ENCODE measurements at regions not wholly inside any gene's neighbourhood (a gene's known extent, or its start where the extent isn't known, plus 50 kb on each side); places are given as distances from the start of the nearest gene placed in this dataset.
A peak's percentile ranks its signal among the peaks of the same experiment; 100 is the strongest.

DNA sequence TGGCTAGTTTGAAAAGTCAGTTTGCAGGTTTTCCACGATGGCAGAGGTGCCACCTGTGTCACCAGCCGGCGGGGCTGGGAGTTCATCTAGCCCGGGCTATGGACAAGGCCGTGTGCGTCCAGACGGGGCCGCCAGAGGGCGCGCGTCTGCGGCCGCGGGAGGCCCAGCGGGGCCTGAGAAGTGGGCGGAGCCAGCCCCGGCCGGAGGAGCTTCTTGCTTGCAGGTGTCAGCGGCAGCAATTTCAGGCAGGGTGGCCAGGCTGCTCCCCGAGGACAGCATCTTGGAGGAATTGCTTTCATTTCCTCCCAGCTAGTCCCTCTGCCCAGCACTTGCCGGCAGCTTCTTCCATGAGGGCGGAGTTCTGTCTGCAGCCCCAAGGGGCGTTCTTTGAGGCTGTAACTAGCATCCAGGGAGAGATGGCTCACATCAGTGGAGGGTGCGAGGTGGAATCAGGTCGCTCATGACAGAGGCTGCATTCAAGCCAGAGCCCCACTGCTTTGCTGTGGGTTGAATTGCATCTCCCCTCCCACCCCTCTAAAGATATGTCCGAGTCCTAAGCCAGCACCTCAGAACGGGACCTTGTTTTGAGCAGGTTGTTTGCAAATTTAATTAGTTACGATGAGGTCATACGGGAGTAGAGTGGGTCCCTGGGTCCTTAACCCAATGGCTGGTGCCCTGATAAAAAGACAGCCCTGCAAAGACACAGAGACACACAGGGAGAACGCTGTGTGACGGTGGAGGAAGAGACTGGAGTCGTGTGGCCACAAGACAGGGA lies 85.9 kb upstream of the MKI67 start:
- no peak overlapping the region for H3K4me3 ChIP-seq
- no peaks in the 10 kb centered on the region for H3K36me3 ChIP-seq (ENCODE audit: control insufficient read depth in 4 of 4, insufficient read depth in 4 of 4, low read length in 4 of 4)
- TF ChIP-seq, protein P1, sequence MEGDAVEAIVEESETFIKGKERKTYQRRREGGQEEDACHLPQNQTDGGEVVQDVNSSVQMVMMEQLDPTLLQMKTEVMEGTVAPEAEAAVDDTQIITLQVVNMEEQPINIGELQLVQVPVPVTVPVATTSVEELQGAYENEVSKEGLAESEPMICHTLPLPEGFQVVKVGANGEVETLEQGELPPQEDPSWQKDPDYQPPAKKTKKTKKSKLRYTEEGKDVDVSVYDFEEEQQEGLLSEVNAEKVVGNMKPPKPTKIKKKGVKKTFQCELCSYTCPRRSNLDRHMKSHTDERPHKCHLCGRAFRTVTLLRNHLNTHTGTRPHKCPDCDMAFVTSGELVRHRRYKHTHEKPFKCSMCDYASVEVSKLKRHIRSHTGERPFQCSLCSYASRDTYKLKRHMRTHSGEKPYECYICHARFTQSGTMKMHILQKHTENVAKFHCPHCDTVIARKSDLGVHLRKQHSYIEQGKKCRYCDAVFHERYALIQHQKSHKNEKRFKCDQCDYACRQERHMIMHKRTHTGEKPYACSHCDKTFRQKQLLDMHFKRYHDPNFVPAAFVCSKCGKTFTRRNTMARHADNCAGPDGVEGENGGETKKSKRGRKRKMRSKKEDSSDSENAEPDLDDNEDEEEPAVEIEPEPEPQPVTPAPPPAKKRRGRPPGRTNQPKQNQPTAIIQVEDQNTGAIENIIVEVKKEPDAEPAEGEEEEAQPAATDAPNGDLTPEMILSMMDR (IDR thresholded peaks at IDR 0.05; ENCODE audit: control extremely low read depth, extremely low read depth): peak; percentile 84
- DNase-seq (peak; percentile 72 to 81 (median 79)), ATAC-seq (ENCODE audit: insufficient read depth, low FRiP score) (peak; percentile 81)
- H3K27me3 ChIP-seq (ENCODE audit: control insufficient read depth in 3 of 3, insufficient read depth in 3 of 3, low read length in 2 of 3): peaks cover 0 to 12% (median 4%) of the 10 kb centered on the region in 3 donors
- H3K9me3 ChIP-seq (ENCODE audit: control insufficient read depth in 4 of 4, insufficient read depth in 3 of 4, low read length in 3 of 4): no peaks in the 10 kb centered on the region
- H3K9ac ChIP-seq (ENCODE audit: insufficient read depth in 1 of 2, low read length in 2 of 2): no peak overlapping the region
- 22 to 25% methylated on average over 32 of the region's 32 CpGs for WGBS, 2 donors
- H3K27ac ChIP-seq (ENCODE audit: low read depth in 1 of 2, low read length in 1 of 2): no peak overlapping the region
- peaks cover 0 to 7% (median 0%) of the 10 kb centered on the region in 5 donors for H3K4me1 ChIP-seq (ENCODE audit: control insufficient read depth in 5 of 5, insufficient read depth in 5 of 5, low read length in 5 of 5)

DNA sequence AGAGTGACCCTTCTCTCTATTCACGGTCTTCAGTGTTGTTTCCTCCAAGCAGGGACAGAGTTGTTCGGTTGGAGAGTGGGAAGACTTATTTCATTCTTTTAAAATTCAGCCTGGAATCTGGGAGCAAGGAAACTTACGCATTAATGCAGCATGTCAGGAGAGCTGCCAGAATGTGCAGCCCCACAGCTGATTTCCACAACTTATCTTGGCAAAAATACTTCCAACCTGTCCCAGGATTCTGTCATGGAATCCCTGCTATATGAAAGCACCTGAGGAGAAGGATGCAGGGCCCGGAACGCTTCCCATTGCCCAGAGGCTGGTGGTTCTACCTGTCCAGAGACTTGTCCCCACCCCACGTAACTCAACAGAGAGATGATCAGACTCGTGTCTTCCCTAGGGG lies 86.9 kb upstream of the MKI67 start:
- 83 to 86% methylated on average over 7 of the region's 7 CpGs for whole genome bisulfite sequencing, 2 donors
- Histone ChIP-seq H3K4me3 (no peak overlapping the region), H3K9ac (ENCODE audit: insufficient read depth in 1 of 2, low read length in 2 of 2) (no peak overlapping the region), H3K27ac (ENCODE audit: low read depth in 1 of 2, low read length in 1 of 2) (no peak overlapping the region), H3K27me3 (ENCODE audit: control insufficient read depth in 3 of 3, insufficient read depth in 3 of 3, low read length in 2 of 3) (peaks cover 0 to 12% (median 4%) of the 10 kb centered on the region in 3 donors), H3K9me3 (ENCODE audit: control insufficient read depth in 4 of 4, insufficient read depth in 3 of 4, low read length in 3 of 4) (no peaks in the 10 kb centered on the region), H3K36me3 (ENCODE audit: control insufficient read depth in 4 of 4, insufficient read depth in 4 of 4, low read length in 4 of 4) (no peaks in the 10 kb centered on the region), H3K4me1 (ENCODE audit: control insufficient read depth in 5 of 5, insufficient read depth in 5 of 5, low read length in 5 of 5) (peaks cover 0 to 7% (median 0%) of the 10 kb centered on the region in 5 donors)
- TF ChIP-seq, protein P1 (IDR thresholded peaks at IDR 0.05; ENCODE audit: control extremely low read depth, extremely low read depth): no peak
- DNase-seq (no peak), ATAC-seq (ENCODE audit: insufficient read depth, low FRiP score) (no peak)

DNA sequence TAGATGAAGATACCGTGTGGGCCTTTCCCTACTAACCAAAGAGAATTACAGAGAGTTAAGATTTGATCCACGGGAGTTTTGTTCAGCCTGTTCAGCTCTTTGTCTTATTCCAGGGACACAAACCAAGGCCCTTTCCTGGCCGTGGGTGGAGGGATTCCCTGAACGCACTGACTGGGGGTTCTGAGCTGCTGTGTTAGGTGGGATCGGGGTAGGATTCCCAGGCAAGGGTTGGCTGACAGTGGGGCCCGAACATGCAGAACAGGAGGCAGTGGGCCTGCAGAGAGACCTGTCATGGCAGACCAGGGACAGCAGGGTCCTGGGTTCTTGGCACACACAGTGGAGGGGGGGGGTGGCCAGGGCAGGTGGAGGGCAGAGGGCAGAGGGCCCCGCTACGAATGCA lies 89.5 kb upstream of the MKI67 start:
- Histone ChIP-seq H3K27ac (ENCODE audit: low read depth in 1 of 2, low read length in 1 of 2) (no peak overlapping the region), H3K27me3 (ENCODE audit: control insufficient read depth in 3 of 3, insufficient read depth in 3 of 3, low read length in 2 of 3) (peaks cover 0 to 4% (median 0%) of the 10 kb centered on the region in 3 donors), H3K4me1 (ENCODE audit: control insufficient read depth in 5 of 5, insufficient read depth in 5 of 5, low read length in 5 of 5) (peaks cover 0 to 3% (median 0%) of the 10 kb centered on the region in 5 donors), H3K9me3 (ENCODE audit: control insufficient read depth in 4 of 4, insufficient read depth in 3 of 4, low read length in 3 of 4) (no peaks in the 10 kb centered on the region), H3K4me3 (no peak overlapping the region), H3K36me3 (ENCODE audit: control insufficient read depth in 4 of 4, insufficient read depth in 4 of 4, low read length in 4 of 4) (no peaks in the 10 kb centered on the region), H3K9ac (ENCODE audit: insufficient read depth in 1 of 2, low read length in 2 of 2) (no peak overlapping the region)
- no peak for DNase-seq
- TF ChIP-seq, protein P1 (IDR thresholded peaks at IDR 0.05; ENCODE audit: control extremely low read depth, extremely low read depth): no peak
- no peak for ATAC-seq (ENCODE audit: insufficient read depth, low FRiP score)
- 82 to 87% methylated on average over 8 of the region's 8 CpGs for WGBS, 2 donors

Measured in lung (tissue), 11 donors.